ENCODE measurements at regions not wholly inside any gene's neighbourhood (a gene's known extent, or its start where the extent isn't known, plus 50 kb on each side); places are given as distances from the start of the nearest gene placed in this dataset.

DNA sequence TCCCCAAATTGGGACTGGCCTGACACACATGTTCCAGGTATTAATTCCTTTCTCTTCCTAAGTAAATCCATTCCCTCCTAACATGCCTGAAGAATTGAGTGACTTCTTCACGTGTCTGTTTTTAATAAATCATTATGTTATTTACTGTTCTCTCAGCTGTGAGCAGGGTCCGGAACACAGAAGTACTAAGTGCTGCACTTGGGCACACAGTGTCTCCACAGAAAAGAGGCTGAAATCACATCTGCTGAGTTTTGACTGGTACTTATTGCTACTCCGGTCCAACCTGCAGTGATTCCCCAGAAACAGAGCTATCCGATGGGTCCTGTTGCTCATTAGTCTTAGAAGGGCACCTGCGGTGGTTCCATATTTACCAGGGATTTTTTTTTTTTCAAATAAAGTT is 202.6 kb downstream of the RBM46 start:
- TF ChIP-seq CEBPB (tag; IDR thresholded peaks at IDR 0.05) (no peak), SLC30A9 (CRISPR knock-in tag; IDR thresholded peaks at IDR 0.05) (no peak), HCFC1 (IDR thresholded peaks at IDR 0.05; ENCODE audit: low read depth, low read length) (no peak), ZNF263 (CRISPR knock-in tag; IDR thresholded peaks at IDR 0.05; ENCODE audit: borderline replicate concordance) (no peak)
- TF ChIP-seq, protein P1, sequence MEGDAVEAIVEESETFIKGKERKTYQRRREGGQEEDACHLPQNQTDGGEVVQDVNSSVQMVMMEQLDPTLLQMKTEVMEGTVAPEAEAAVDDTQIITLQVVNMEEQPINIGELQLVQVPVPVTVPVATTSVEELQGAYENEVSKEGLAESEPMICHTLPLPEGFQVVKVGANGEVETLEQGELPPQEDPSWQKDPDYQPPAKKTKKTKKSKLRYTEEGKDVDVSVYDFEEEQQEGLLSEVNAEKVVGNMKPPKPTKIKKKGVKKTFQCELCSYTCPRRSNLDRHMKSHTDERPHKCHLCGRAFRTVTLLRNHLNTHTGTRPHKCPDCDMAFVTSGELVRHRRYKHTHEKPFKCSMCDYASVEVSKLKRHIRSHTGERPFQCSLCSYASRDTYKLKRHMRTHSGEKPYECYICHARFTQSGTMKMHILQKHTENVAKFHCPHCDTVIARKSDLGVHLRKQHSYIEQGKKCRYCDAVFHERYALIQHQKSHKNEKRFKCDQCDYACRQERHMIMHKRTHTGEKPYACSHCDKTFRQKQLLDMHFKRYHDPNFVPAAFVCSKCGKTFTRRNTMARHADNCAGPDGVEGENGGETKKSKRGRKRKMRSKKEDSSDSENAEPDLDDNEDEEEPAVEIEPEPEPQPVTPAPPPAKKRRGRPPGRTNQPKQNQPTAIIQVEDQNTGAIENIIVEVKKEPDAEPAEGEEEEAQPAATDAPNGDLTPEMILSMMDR (IDR thresholded peaks at IDR 0.05 in 2 of 3, conservative IDR thresholded peaks at IDR 0.05 in 1 of 3; ENCODE audit: insufficient read depth in 2 of 3, low read depth in 1 of 3, low read length in 3 of 3) = no peak

All from K562 (cell line).